CD4-positive, alpha-beta T cell treated with Interleukin-15 for 1 hour (primary cell): ENCODE measurements at regions not wholly inside any gene's neighbourhood (a gene's known extent, or its start where the extent isn't known, plus 50 kb on each side); places are given as distances from the start of the nearest gene placed in this dataset.
"Not testable (repeated sequence)": the region's sequence is repeated elsewhere in the genome, so short reads cannot be mapped to it uniquely, and the experiment has no call there.

Experiments used
- DNase-seq: peaks from one replicate; pipeline ENCODE4 v3.0.0-alpha.2; 2020

- no peak for DNase-seq
Observed at GRCh38 chrX:81857192-81857591, 655.3 kb downstream of the SH3BGRL start.

GRCh38 chrX:81866873-81867272 lies 665.0 kb downstream of the SH3BGRL start:
- DNase-seq: no peak

GRCh38 chrX:81868979-81869378 lies 667.1 kb downstream of the SH3BGRL start:
- no peak for DNase-seq

- DNase-seq: no peak
Observed at GRCh38 chrX:81874807-81875206, 672.9 kb downstream of the SH3BGRL start.

- DNase-seq: no peak
Observed at GRCh38 chrX:81875800-81876199, 673.9 kb downstream of the SH3BGRL start.

- no peak for DNase-seq
Observed at GRCh38 chrX:81876437-81876836, 674.5 kb downstream of the SH3BGRL start.

GRCh38 chrX:81890521-81890920 lies 688.6 kb downstream of the SH3BGRL start:
- no peak for DNase-seq

- no peak for DNase-seq
Observed at GRCh38 chrX:81900522-81900921, 698.6 kb downstream of the SH3BGRL start.

- DNase-seq: no peak
Observed at GRCh38 chrX:81925812-81926211, 723.9 kb downstream of the SH3BGRL start.

- not testable (repeated sequence) for DNase-seq
Observed at GRCh38 chrX:81945911-81946310, 744.0 kb downstream of the SH3BGRL start.

- DNase-seq: no peak
Observed at GRCh38 chrX:81957318-81957717, 755.4 kb downstream of the SH3BGRL start.

GRCh38 chrX:81957900-81958545 lies 756.1 kb downstream of the SH3BGRL start:
- DNase-seq: no peak

GRCh38 chrX:81959964-81960363 lies 758.1 kb downstream of the SH3BGRL start:
- DNase-seq: no peak

- not testable (repeated sequence) for DNase-seq
Observed at GRCh38 chrX:81974413-81974812, 772.5 kb downstream of the SH3BGRL start.

GRCh38 chrX:81979806-81980515 lies 778.1 kb downstream of the SH3BGRL start:
- DNase-seq: no peak

GRCh38 chrX:81987217-81987616 lies 785.3 kb downstream of the SH3BGRL start:
- not testable (repeated sequence) for DNase-seq

GRCh38 chrX:81996166-81996565 lies 794.3 kb downstream of the SH3BGRL start:
- DNase-seq: no peak

- no peak for DNase-seq
Observed at GRCh38 chrX:82029571-82030218, 827.8 kb downstream of the SH3BGRL start.

- DNase-seq: no peak
Observed at GRCh38 chrX:82031250-82031649, 829.3 kb downstream of the SH3BGRL start.

GRCh38 chrX:82038793-82039192 lies 836.9 kb downstream of the SH3BGRL start:
- no peak for DNase-seq

- DNase-seq: no peak
Observed at GRCh38 chrX:82041034-82041433, 839.1 kb downstream of the SH3BGRL start.

- DNase-seq: no peak
Observed at GRCh38 chrX:82058728-82059127, 856.8 kb downstream of the SH3BGRL start.

GRCh38 chrX:82070948-82071347 lies 869.0 kb downstream of the SH3BGRL start:
- DNase-seq: no peak

- DNase-seq: no peak
Observed at GRCh38 chrX:82081027-82081426, 879.1 kb downstream of the SH3BGRL start.
